GM13976 (cell line): ENCODE measurements at regions not wholly inside any gene's neighbourhood (a gene's known extent, or its start where the extent isn't known, plus 50 kb on each side); places are given as distances from the start of the nearest gene placed in this dataset.

Experiments used
- DNase-seq: peaks from one replicate; pipeline ENCODE4 v3.0.0; 2012; ENCODE audit warnings: low spot score
- CTCF ChIP-seq: IDR thresholded peaks from 2 replicates; pipeline ENCODE4 v1.5.1; 2012; ENCODE audit warnings: borderline replicate concordance, mild to moderate bottlenecking; ENCODE audit not compliant: insufficient read depth; ENCODE audit errors: extremely low read depth, missing control alignments, control extremely low read depth
- in situ Hi-C: fragments of 300-500 bp; cut with MboI; formaldehyde crosslinking; loops from one replicate; pipeline ENCODE4 v1.12.0; 2022; ENCODE audit warnings: low sequenced_read_pairs, mixed read lengths, inconsistent platforms; ENCODE audit not compliant: unreplicated experiment

GRCh38 chr7:135817583-135817982 lies 69.0 kb upstream of the FAM180A start:
- in situ Hi-C loops: no loop called here
- TF ChIP-seq CTCF: no peak
- no peak for DNase-seq

GRCh38 chr7:135815033-135815432 lies 66.4 kb upstream of the FAM180A start:
- no peak for DNase-seq
- in situ Hi-C loops: no loop called here
- TF ChIP-seq CTCF: no peak

- no peak for DNase-seq
- TF ChIP-seq CTCF: no peak
- in situ Hi-C loops: no loop called here
Observed at GRCh38 chr7:135812148-135812547, 63.5 kb upstream of the FAM180A start.

GRCh38 chr7:135811506-135811905 lies 62.9 kb upstream of the FAM180A start:
- no peak for DNase-seq
- in situ Hi-C loops: no loop called here
- TF ChIP-seq CTCF: no peak

- DNase-seq: no peak
- TF ChIP-seq CTCF: no peak
- in situ Hi-C loops: loop anchor here (5.0 kb wide), 1 partner anchor 199 kb away; no protein-coding TSS in a partner anchor
Observed at GRCh38 chr7:135808206-135808605, 59.6 kb upstream of the FAM180A start.

- no peak for DNase-seq
- no peak for TF ChIP-seq CTCF
- in situ Hi-C loops: no loop called here
Observed at GRCh38 chr7:135803143-135803542, 54.5 kb upstream of the FAM180A start.

GRCh38 chr7:135802697-135803096 lies 54.1 kb upstream of the FAM180A start:
- in situ Hi-C loops: no loop called here
- DNase-seq: no peak
- no peak for TF ChIP-seq CTCF
